Spleen (tissue), 7 donors: ENCODE measurements at regions not wholly inside any gene's neighbourhood (a gene's known extent, or its start where the extent isn't known, plus 50 kb on each side); places are given as distances from the start of the nearest gene placed in this dataset.

Experiments used
- CTCF ChIP-seq, 11 experiments: fragments of 200-600 bp in 7 of 11; fragments of 450-650 bp in 4 of 11; sonication (generic) in 4 of 11; IDR thresholded peaks in 8 of 11; conservative IDR thresholded peaks in 3 of 11; 1 replicate in 7 of 11; 2 replicates in 4 of 11; pipeline versions ENCODE4 v1.4.0 to v1.8.0; 2016 to 2021; ENCODE audit warnings: antibody characterized with exemption in 11 of 11, inconsistent platforms in 4 of 11, mild to moderate bottlenecking in 1 of 11
- POLR2A ChIP-seq, 3 donors: fragments of 450-650 bp; IDR thresholded peaks; one replicate each; pipeline ENCODE4 v1.5.1; 2017; ENCODE audit warnings: antibody characterized with exemption in 3 of 3, mild to moderate bottlenecking in 1 of 3
- POLR2AphosphoS5 ChIP-seq, 3 donors: sonication (generic); formaldehyde crosslinking; IDR thresholded peaks; one replicate each; pipeline ENCODE4 v1.5.1; 2017; ENCODE audit warnings: antibody characterized with exemption in 3 of 3
- donor health status: DM: no; HTN: no; CAD: no; lungs with moderate emphysema.
- donor health status: DM: no; HTN: no; CAD: no.
- donor health status: DM: no; HTN: no; CAD: no.

- TF ChIP-seq POLR2AphosphoS5 (IDR thresholded peaks at IDR 0.05), result no peak
- no peak for TF ChIP-seq POLR2A (IDR thresholded peaks at IDR 0.05)
- TF ChIP-seq CTCF (IDR thresholded peaks at IDR 0.05 in 8 of 11, conservative IDR thresholded peaks at IDR 0.05 in 3 of 11), result no peak
These were observed 324.6 kb upstream of the DIO3 start for GRCh38 chr14:101236496-101237251.
